ENCODE measurements at regions not wholly inside any gene's neighbourhood (a gene's known extent, or its start where the extent isn't known, plus 50 kb on each side); places are given as distances from the start of the nearest gene placed in this dataset.

DNA sequence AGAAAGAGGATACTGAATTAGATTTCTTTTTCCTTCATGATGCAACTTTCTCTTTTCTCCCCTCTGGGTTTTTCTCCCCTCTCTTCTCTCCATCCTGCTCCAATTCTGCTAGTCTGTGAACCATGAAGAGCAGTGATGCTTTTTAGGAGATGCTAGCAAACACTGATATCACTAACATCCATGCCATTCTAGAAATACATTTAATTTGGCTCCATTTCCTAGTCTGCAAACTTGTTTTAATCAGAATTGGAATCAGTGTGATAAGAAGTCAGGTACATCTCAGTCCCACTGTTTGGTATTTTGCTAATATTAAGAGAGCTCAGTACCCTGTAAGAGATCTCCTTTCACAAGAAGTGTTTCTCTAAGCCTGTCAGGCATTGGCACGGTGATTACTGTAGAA is 437.1 kb downstream of the RWDD3 start:
- no peak for DNase-seq (ENCODE audit: low spot score)

DNA sequence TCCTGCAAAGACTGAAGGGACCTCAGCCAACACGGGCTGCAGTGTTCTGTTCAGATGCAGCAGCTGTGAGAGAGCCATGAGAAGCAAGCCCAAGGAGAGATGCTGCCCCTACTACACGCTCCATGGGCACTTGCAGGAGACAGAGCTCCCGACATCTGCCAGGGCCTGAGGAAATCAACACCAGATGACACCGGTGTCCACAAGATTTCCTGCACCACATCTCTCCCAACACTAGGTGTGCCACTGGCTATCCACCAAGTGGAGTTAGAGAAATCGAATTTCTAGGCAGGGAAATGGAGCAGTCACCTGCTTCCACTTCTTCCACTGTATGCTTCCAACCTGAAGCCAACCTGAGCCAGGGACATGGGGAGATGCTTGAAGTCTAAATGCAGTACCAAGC is 445.3 kb downstream of the RWDD3 start:
- no peak for DNase-seq (ENCODE audit: low spot score)

DNA sequence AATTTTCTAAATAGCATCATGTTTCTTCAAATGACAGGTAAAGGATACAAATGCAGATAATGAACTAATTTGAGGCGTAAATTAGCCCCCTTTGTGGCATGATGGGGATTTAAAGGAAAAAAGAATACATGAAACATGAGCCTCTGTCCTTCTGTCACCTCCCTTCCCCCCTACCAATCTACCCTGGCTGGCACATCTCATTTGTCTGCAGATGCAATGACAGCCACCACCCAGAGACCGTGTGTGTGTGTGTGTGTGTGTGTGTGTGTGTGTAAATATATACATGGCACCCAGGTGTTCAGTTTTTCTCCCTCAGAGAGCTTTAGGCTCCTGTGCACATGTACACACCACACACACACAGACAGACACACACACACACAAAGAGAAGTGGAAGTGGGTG is 451.1 kb downstream of the RWDD3 start:
- no peak for DNase-seq (ENCODE audit: low spot score)

DNA sequence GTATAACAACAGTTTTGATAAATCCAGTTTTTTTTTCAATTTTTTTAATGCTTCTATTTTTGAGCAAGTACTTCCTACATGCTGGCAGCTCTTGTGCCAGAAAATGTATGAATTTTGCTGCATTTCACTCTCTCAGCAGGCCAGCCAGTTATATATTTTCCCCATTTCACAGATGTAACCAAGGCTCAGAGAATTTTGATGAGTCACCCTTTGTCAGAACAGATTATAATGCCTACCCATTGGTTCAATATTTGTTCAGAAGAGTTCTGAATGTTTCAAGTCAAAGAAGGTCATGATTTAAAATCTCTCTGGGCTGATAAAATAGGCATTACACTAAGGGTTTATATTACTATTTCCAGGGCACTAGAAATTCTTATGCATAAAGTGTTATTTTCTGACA is 452.2 kb downstream of the RWDD3 start:
- no peak for DNase-seq (ENCODE audit: low spot score)

DNA sequence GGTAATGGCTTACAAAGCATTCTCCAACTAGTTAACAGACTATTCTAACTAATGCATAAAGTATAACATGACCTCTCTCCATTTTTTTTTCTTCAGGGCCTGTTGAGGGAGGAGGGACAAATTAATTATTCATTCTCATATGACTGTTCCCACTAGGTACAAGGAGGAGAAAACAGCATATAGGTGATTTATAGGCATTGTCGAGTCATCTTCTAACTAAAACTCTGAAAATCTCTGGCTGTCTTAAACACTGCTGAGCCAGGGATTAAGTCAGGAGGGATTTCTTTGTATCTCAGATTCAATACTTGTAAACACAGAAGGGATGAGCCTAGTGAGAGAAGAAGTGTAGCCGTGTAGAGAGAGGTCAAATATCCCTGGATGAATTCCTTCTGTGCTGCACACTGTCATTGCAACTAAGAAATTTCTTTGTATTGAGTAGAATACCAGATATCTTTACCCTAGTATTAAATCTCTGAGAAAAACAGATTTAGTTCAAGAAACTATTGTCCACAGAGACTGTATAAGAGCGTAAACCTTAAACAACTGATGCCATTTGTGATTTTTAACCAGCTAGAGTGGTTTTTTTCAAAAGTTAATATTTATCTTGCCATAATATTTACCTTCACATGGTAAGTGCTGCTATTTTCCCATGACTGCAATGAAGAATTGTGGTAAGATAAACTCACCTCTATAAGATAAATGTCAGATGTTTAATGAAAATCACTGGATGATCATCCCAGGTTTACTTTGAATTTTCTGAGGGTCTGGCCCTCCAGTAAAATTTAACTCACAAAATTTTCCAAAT is 465.3 kb downstream of the RWDD3 start:
- DNase-seq (ENCODE audit: low spot score), result no peak

DNA sequence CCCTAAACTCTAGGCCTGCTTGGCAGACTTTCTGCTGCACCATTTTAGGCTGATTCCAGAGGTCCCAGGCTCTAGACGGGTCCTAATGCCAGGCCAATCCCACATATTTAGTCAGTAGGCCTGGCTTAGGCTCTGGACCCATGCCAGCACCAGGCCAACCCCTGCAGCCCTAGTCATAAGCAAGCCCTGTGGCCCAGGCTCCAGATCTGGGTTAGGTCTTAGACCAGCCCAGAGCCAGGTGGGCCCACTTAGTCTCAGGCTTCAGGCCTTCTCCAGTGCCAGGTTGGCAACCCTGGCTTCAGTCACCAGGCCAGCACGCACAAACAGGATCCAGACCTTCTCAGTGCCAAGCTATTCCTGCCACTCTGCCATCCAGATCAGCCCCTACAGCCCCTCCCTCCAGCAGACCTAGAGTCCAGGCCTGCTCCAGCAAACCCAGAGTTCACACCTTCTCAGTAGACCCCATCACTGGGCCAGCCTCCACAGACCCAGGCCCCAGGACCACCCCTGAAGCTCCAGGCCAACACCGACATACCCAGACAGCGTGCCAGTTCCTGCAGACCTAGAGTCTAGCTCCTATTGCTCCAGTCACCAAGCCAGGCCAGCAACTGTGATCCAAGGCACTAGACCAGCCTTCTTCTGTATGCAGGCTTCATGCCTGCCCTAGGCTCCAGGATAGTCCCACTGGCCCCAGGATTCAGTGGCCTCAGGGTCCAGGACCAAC is 467.6 kb downstream of the RWDD3 start:
- no peak for DNase-seq (ENCODE audit: low spot score)

DNA sequence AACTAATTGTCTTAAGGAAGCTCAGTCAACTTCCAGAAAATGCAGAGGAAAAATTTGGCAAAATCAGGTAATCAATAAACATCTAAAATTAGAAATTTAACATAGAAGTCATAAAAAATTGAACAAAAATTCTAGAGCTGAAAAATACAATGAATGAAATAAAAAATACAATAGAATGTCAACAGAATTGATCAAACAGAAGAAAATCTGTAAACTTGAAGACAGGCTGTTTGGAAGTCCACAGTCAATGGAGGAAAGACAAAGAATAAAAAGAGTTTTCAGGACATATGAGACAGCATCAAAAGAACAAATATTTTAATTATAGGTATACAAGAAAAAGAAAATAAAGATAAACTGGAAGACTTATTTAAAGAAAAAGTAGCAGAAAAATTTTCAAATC is 469.0 kb downstream of the RWDD3 start:
- no peak for DNase-seq (ENCODE audit: low spot score)

DNA sequence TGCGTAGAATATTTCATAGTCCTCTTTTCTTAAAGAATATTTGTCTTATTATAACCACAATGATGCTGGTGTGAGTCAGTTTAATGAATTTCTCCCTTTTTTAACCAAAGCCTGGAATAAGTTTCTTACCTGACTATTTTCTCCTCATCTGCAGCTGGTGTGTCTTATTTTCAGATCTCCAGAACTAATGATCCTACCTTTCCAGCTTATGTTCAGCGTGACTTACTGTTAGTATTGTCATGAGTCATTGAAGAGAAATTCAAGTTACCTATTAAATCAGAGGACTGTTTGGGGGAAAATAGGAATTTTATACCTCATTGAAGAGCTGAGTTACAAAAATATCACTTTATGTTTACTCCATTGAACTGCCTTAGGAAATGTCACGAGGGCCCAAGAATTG is 482.1 kb downstream of the RWDD3 start:
- no peak for DNase-seq (ENCODE audit: low spot score)

DNA sequence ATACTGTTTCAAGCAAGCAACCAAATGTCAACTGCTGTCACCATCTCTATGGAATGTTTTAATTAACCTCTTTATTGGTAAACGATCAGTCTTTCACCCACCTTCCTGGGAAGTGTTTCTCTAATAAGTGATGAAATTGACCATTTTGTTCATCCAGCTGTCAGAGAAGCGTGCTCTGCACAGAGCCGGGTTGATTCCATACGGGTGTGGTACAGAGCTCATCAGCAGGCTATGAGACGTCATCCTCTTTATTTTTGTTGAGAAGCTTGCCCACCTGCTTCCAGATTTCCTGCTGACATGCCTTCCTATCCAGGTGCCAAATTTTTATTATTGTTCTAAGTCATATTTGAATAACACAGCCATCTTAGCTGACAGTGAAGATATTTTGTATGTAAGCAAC is 482.5 kb downstream of the RWDD3 start:
- DNase-seq (ENCODE audit: low spot score), result no peak

DNA sequence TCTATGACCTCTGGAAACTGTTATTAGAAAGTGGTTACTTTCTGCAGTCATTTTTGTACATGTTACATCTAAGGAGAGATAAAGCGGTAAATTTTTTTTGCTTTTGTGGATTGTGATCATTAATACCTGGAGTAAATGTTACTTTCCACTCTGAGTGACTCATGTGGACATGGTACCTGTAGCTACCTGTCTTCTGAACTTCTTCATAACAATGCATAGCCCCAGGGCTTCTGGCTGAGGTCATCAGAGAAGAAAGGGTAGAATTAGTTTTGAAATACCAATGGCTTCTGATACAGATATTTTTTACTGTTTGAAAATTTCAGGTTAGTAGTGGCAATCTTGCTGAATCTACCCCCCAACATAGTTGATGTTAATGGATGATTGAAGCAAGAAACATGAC is 489.3 kb downstream of the RWDD3 start:
- DNase-seq (ENCODE audit: low spot score), result no peak

DNA sequence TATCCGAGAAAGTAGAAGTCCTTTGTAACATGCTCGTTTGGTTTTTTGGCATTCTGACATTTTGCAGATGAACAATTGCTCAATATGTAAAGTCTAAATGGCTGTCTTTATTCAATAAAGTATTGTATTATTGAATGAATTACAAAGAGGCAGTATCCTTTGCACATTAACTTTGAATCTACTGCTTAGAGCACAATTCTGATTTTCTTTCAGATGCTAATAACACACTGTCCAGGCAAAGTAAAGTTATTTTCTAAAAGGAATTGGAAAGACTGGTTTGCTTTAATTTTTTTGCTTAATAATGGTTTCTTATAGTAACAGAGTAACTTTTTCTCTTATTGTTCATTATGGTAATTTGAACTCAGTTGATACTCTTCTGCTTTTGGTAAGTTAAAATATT is 494.8 kb downstream of the RWDD3 start:
- no peak for DNase-seq (ENCODE audit: low spot score)

DNA sequence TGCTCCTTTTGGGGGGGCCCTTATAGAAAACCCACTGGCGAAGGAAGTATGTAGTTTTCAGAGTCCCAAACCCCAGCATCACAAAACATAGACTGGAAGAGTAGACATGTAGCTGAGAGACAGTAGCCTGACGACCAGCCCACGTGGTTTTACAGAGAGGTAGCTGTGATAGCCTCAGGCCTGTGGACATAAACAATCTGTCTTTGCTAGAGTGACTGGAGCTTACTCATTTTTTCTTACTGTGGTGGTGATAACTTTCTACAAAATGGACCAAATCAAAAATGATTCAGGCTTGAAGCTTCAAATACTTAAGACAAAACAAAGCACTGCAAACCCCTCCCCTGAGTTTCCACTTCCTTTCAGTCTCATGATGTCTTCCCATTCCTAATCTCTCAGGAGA is 497.0 kb downstream of the RWDD3 start:
- DNase-seq (ENCODE audit: low spot score), result no peak

DNA sequence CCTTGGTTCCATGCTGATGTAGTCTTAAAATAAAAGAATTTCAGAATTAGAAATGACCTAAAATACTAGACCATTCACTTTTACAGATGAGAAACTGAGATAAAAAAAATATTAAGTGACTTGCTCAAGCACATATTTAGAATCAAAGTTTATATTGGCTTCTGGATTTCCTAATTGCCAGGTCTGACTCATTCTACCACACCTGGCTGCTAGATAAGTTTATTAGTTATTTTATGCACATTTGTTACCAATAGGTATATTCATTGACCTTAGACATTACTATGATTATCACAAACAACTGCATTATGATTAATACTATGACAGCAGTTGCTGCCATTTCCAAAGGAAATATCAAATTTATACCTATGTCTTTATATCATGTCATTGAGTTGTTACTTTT is 497.5 kb downstream of the RWDD3 start:
- DNase-seq (ENCODE audit: low spot score), result no peak

DNA sequence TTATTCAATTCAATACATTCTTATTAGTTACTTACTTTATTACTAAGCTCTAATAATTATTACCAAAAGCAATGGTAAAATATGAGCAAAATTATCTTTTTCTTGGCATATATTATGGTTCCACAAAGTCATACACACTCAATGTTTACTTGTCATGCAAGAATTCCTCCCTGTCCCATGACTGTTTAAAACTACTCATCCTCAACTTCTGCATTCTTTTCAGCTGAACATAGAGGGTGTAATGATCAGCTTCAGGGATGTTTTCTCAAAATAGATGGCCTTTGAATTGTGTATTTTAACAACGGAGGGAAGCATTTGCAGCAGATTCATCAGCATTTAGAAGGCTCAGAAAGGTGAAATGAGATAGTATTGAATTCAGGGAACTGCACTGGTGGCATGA is 499.0 kb downstream of the RWDD3 start:
- DNase-seq (ENCODE audit: low spot score), result no peak

DNA sequence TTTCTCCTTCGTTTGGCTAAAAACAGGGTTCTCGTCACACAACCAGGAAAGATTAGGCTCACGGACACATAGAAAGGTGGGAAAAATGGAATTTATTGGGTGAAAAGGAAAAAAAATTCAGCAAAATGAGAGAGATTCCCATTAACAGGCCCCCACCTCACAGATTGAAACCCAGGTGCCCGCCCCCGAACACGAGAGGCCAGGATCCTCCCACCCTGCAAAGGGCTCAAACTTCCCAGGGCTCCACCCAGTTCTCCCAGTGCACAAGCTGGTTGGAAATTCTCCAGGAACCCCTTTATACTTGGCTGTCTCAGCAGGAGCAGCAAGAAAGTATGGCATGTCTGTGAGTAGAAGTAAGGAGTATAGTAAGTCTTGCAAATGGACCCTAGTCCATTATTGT is 499.7 kb downstream of the RWDD3 start:
- no peak for DNase-seq (ENCODE audit: low spot score)

DNA sequence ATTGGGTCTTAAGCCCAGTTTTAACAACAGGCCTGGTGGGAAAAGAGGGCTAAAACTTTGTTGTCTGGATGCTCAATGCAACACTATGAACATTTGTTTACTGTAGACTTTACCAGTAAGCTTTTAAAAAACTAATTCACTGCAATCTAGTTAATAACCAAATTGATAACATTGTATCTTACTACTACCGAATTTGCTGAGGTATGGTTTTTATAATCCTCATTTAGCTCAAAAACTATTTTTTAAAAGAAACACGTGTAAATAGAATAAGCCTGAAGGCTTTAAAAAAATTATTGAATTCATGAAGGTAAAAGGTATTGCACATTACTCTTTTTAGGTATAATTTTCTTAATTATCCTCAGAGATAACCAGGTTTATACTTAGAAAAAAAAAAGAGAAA is 500.6 kb downstream of the RWDD3 start:
- DNase-seq (ENCODE audit: low spot score), result no peak

DNA sequence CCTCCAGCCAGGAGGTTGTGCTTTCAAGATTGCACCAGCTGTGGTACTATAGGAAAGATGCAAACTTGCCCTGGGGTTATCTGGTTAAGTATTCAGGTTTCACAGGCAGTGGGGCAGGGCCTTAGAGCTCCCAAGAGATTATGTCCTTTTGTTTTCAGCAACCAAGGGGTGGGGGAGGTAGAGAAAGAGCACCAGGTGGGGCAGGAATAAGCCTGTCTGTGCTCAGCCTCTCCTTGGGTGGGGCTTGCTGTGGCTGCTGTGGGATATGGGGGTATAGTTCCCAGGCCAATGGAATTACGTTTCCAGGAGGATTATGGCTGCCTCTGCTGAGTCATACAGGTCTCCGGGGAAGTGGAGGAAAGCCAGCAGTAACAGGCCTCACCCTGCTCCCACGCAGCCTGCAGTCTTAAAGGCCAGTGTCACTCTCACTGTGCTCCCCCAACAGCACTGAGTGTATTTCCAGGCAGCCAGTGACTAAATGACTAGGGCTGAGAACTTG is 508.6 kb downstream of the RWDD3 start:
- no peak for DNase-seq (ENCODE audit: low spot score)

DNA sequence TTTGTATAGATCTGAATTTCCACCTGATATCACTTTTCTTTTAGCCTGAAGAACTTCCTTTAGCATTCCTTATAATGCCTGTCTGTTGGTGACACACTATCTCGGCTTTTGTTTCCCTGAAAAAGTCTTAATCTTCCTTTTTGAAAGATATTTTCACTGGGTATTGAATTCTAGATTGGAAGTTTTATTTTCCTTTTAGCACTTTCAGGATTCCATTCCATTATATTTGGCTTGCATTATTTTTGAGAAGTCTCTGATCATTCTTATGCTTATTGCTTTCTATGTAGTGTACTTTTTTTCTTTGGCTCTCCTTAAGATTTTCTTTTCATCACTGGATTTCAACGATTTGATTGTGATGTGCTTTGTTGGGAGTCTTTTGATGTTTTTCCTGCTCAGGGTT is 510.7 kb downstream of the RWDD3 start:
- no peak for DNase-seq (ENCODE audit: low spot score)

DNA sequence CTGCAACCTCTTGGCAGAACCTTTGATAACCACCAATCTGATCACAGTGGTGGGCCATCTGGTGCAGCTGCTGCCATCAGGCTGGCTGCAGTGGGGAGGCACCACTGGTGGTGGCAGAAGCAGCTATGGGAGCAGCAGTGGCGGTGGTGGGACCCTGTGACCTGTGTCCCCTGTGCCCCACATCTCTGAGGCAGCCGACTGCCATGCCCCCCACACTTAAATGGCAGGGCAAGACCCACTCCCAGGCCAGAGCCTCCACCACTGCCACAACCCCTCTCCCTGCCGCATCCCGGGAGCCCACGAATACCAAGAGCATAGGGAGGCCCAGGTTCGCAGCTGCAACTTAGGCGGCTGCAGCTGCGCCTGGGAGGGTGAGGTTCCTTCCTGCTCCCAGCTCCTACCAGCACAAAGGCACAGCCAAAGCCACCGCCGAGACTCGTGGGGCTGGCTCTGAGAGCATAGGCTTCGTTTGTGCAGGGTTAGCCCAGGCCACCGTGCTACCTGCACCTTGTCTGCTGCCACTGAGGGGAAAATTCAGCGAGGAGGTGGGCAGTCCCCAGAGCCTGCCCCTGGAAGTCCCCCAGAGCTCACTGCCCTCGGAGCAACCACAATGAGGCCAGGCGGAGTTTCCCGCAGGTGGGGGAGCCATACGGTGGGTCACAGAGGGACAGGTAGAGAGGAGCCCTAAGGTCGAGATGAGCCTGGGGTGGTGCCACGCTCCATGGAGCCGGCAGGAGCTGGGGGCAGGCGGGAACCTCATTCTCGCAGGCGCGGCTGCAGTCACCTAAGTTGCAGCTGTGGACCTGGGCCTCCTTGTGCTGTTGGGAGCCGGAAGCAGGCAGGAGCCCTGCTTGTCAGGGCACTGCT is 518.7 kb downstream of the RWDD3 start:
- DNase-seq (ENCODE audit: low spot score), result no peak

DNA sequence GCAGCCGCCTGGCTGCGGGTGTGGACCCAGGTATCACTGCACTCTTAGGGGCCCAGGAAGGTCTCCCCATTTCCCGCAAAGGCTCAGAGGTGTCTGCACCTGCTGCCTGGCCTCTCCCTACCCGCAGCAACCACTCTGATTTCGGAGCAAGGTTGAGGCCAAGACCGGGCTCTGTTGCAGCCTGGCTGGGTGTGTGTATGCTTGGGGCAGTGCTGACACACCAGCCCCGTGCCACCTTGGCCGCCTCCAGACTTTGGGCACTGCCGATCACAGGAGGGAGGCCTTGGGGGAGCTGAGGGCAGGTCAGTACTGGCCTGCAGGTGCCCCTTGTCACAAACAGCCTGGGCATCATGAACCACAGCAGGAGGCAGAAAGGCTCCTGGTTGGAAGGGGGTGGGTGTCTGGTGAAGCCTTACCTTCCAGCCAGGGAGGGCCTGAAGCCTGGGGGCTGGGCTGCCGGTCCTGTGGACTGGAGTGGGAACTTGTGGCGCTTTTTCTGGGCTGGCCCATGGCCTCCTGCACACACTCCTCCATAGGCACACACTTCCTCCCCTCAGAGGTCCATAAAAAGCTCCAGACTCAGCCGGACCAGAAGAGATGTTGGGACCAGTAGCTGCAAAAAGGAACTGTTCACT is 519.5 kb downstream of the RWDD3 start:
- DNase-seq (ENCODE audit: low spot score), result no peak

DNA sequence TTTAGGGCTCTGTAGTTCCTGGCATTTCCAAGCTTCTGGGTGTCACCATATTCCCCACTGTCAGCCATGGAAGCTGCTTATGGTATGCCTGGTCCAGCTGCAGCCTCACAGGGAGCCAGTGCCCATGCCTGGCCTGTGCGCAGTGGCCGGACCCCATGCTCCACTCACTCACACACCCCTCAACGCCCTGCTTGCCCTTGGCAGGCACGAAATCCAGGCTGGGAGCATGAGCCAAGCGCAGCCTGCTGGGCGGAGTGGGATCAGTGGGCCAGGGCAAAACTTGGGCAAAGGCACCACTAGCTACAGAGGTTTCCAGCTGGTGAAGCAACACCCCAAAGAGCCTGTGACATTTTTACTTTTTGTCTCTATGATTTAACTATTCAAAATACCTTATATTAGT is 520.4 kb downstream of the RWDD3 start:
- DNase-seq (ENCODE audit: low spot score), result no peak

DNA sequence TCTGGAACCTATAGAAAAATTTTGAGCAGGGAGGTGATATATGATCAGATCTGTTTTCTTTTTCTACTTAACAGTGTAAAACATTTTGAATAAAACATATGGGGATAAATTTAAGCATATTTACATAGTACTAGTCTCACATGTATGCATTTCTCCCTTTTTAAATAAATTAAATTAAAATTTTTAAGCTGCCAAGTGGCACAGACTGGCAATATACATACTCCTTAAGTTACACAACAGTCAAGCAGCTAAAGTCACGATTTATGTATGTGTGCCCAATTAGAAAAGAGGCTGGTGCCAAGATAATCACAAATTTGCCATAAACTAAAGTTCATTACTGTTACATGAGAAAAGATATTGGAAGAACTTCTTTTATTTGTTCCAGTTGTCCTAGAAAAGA is 532.0 kb downstream of the RWDD3 start:
- no peak for DNase-seq (ENCODE audit: low spot score)

Measured in RKO (cell line).